ENCODE measurements at regions not wholly inside any gene's neighbourhood (a gene's known extent, or its start where the extent isn't known, plus 50 kb on each side); places are given as distances from the start of the nearest gene placed in this dataset.
A peak's percentile ranks its signal among the peaks of the same experiment; 100 is the strongest.

- H3K9me3 ChIP-seq (ENCODE audit: low read depth), result no peaks in the 10 kb centered on the region
- H3K27me3 Mint-ChIP-seq (ENCODE audit: insufficient read depth, low read depth), result peaks cover 21% of the 10 kb centered on the region
- peaks cover 61% of the 10 kb centered on the region for H3K27me3 ChIP-seq
Measured at GRCh38 chr17:56676810-56677209, 83.3 kb downstream of the NOG start.

GRCh38 chr17:56678249-56679114, 85.0 kb downstream of the NOG start:
- peak; percentile 57 for DNase-seq (ENCODE audit: low spot score)
- no peaks in the 10 kb centered on the region for H3F3A ChIP-seq (ENCODE audit: low read depth)
- no peaks in the 10 kb centered on the region for H3K4me1 ChIP-seq
- H3K27ac ChIP-seq, result no peak overlapping the region
- no peaks in the 10 kb centered on the region for H3K9me3 Mint-ChIP-seq
- no peaks in the 10 kb centered on the region for H4K20me1 ChIP-seq (ENCODE audit: low read depth)
- H3K27me3 Mint-ChIP-seq (ENCODE audit: insufficient read depth, low read depth), result peaks cover 19% of the 10 kb centered on the region
- H3K36me3 ChIP-seq, result no peaks in the 10 kb centered on the region
- peak overlapping the region; percentile 97 for H2AFZ ChIP-seq (replicated peaks)
- peaks cover 61% of the 10 kb centered on the region for H3K27me3 ChIP-seq
- peak overlapping the region; percentile 84 for H3K4me3 Mint-ChIP-seq
- no peaks in the 10 kb centered on the region for H3K9me3 ChIP-seq (ENCODE audit: low read depth)
- no peak overlapping the region for H3K9ac ChIP-seq
- peak overlapping the region; percentile 87 for H3K4me2 ChIP-seq
- TF ChIP-seq EZH2 (IDR thresholded peaks at IDR 0.05) (peak; percentile 60), CTCF (IDR thresholded peaks at IDR 0.05) (no peak), EZH2phosphoT487 (IDR thresholded peaks at IDR 0.05) (no peak)
- H3K79me2 ChIP-seq (ENCODE audit: low read depth), result no peaks in the 10 kb centered on the region
- H3K4me3 ChIP-seq, result peak overlapping the region; percentile 60
- peak overlapping the region; percentile 47 for H3K27ac Mint-ChIP-seq
- peaks cover 9% of the 10 kb centered on the region for H3K4me1 Mint-ChIP-seq
- no peaks in the 10 kb centered on the region for H3K36me3 Mint-ChIP-seq

More at GRCh38 chr17:56676810-56677209, 83.3 kb downstream of the NOG start:
- Histone ChIP-seq H2AFZ (replicated peaks) (no peak overlapping the region), H3K4me2 (no peak overlapping the region), H3K79me2 (ENCODE audit: low read depth) (no peaks in the 10 kb centered on the region), H3K27ac (no peak overlapping the region), H3K4me3 (no peak overlapping the region), H3K4me1 (no peaks in the 10 kb centered on the region), H3K36me3 (no peaks in the 10 kb centered on the region), H3F3A (ENCODE audit: low read depth) (no peaks in the 10 kb centered on the region), H4K20me1 (ENCODE audit: low read depth) (no peaks in the 10 kb centered on the region), H3K9ac (no peak overlapping the region)
- peaks cover 5% of the 10 kb centered on the region for H3K9me3 Mint-ChIP-seq
- no peak for DNase-seq (ENCODE audit: low spot score)
- H3K4me1 Mint-ChIP-seq, result peaks cover 9% of the 10 kb centered on the region
- H3K4me3 Mint-ChIP-seq, result no peak overlapping the region
- TF ChIP-seq CTCF (IDR thresholded peaks at IDR 0.05) (no peak), EZH2 (IDR thresholded peaks at IDR 0.05) (no peak), EZH2phosphoT487 (IDR thresholded peaks at IDR 0.05) (no peak)
- no peak overlapping the region for H3K27ac Mint-ChIP-seq
- no peaks in the 10 kb centered on the region for H3K36me3 Mint-ChIP-seq

GRCh38 chr17:56679115-56679776, 85.7 kb downstream of the NOG start:
- Mint-ChIP-seq H3K9me3 (no peaks in the 10 kb centered on the region), H3K27ac (peak overlapping the region; percentile 47), H3K4me3 (peak overlapping the region; percentile 84), H3K27me3 (ENCODE audit: insufficient read depth, low read depth) (peaks cover 19% of the 10 kb centered on the region), H3K4me1 (peaks cover 9% of the 10 kb centered on the region), H3K36me3 (no peaks in the 10 kb centered on the region)
- Histone ChIP-seq H3K27ac (no peak overlapping the region), H3K36me3 (no peaks in the 10 kb centered on the region), H3K79me2 (ENCODE audit: low read depth) (no peaks in the 10 kb centered on the region), H3K4me2 (peak overlapping the region; percentile 87), H3K4me1 (no peaks in the 10 kb centered on the region), H4K20me1 (ENCODE audit: low read depth) (no peaks in the 10 kb centered on the region), H2AFZ (replicated peaks) (peak overlapping the region; percentile 97), H3K9ac (no peak overlapping the region), H3K27me3 (peaks cover 61% of the 10 kb centered on the region), H3K9me3 (ENCODE audit: low read depth) (no peaks in the 10 kb centered on the region), H3F3A (ENCODE audit: low read depth) (no peaks in the 10 kb centered on the region), H3K4me3 (peak overlapping the region; percentile 60)
- DNase-seq (ENCODE audit: low spot score), result peak; percentile 69
- TF ChIP-seq EZH2 (IDR thresholded peaks at IDR 0.05), result no peak
- no peak for TF ChIP-seq EZH2phosphoT487 (IDR thresholded peaks at IDR 0.05)
- TF ChIP-seq CTCF (IDR thresholded peaks at IDR 0.05), result peak; percentile 76
